Activated T-cell treated with anti-CD3 and anti-CD28 coated beads for 48 hours (primary cell): ENCODE measurements at regions not wholly inside any gene's neighbourhood (a gene's known extent, or its start where the extent isn't known, plus 50 kb on each side); places are given as distances from the start of the nearest gene placed in this dataset.

ENCODE experiments used
- DNase-seq: peaks from one replicate; pipeline ENCODE4 v3.0.0-alpha.2; 2020; ENCODE audit warnings: low read depth

GRCh38 chr14:84003346-84003745, 1526.6 kb upstream of the FLRT2 start:
- DNase-seq: no peak

GRCh38 chr14:84006643-84007155, 1523.2 kb upstream of the FLRT2 start:
- no peak for DNase-seq

- no peak for DNase-seq
Observed at GRCh38 chr14:84013424-84013823, 1516.5 kb upstream of the FLRT2 start.

- DNase-seq: no peak
Observed at GRCh38 chr14:84017495-84017894, 1512.4 kb upstream of the FLRT2 start.

GRCh38 chr14:84021433-84021832, 1508.5 kb upstream of the FLRT2 start:
- DNase-seq: no peak

GRCh38 chr14:84024231-84024820, 1505.6 kb upstream of the FLRT2 start:
- no peak for DNase-seq

GRCh38 chr14:84025106-84026012, 1504.6 kb upstream of the FLRT2 start:
- DNase-seq: no peak

- no peak for DNase-seq
Observed at GRCh38 chr14:84027351-84027750, 1502.6 kb upstream of the FLRT2 start.

GRCh38 chr14:84028080-84028604, 1501.8 kb upstream of the FLRT2 start:
- DNase-seq: no peak

GRCh38 chr14:84029246-84029645, 1500.7 kb upstream of the FLRT2 start:
- no peak for DNase-seq

GRCh38 chr14:84029720-84030119, 1500.2 kb upstream of the FLRT2 start:
- DNase-seq: no peak

- DNase-seq: no peak
Observed at GRCh38 chr14:84036840-84037239, 1493.1 kb upstream of the FLRT2 start.

GRCh38 chr14:84037593-84037992, 1492.4 kb upstream of the FLRT2 start:
- DNase-seq: no peak

GRCh38 chr14:84040101-84040500, 1489.8 kb upstream of the FLRT2 start:
- no peak for DNase-seq

GRCh38 chr14:84041421-84041820, 1488.5 kb upstream of the FLRT2 start:
- no peak for DNase-seq

GRCh38 chr14:84042992-84043391, 1487.0 kb upstream of the FLRT2 start:
- no peak for DNase-seq

GRCh38 chr14:84064316-84065125, 1465.4 kb upstream of the FLRT2 start:
- no peak for DNase-seq

GRCh38 chr14:84065811-84066210, 1464.1 kb upstream of the FLRT2 start:
- no peak for DNase-seq

- no peak for DNase-seq
Observed at GRCh38 chr14:84068288-84068687, 1461.7 kb upstream of the FLRT2 start.

GRCh38 chr14:84071061-84071460, 1458.9 kb upstream of the FLRT2 start:
- DNase-seq: no peak

GRCh38 chr14:84074626-84075025, 1455.3 kb upstream of the FLRT2 start:
- no peak for DNase-seq

GRCh38 chr14:84080944-84081343, 1449.0 kb upstream of the FLRT2 start:
- DNase-seq: no peak
